Heart right ventricle (tissue), 16 donors: ENCODE measurements at regions not wholly inside any gene's neighbourhood (a gene's known extent, or its start where the extent isn't known, plus 50 kb on each side); places are given as distances from the start of the nearest gene placed in this dataset.

Experiments used
- ATAC-seq, 8 donors: fragments of 200-7000 bp; cut with Tn5 transposase; one replicate each; pipeline ENCODE4 v1.9.1; 2020; ENCODE audit warnings: mild to moderate bottlenecking in 8 of 8, moderate library complexity in 8 of 8, moderate number of reproducible peaks in 1 of 8
- DNase-seq, 2 donors: peaks; one replicate each; pipeline ENCODE4 v3.0.0-alpha.2; 2020
- H3K27ac ChIP-seq, 10 donors: fragments of 200-600 bp; sonication (generic) in 2 of 10; one replicate each; pipeline versions ENCODE4 v1.5.0 to v1.8.0; 2020 to 2022; ENCODE audit warnings: mild to moderate bottlenecking in 3 of 10
- H3K27me3 ChIP-seq, 7 donors: fragments of 200-600 bp; one replicate each; pipeline ENCODE4 v1.8.0; 2021 to 2022; ENCODE audit warnings: mild to moderate bottlenecking in 2 of 7
- H3K36me3 ChIP-seq, 9 donors: fragments of 200-600 bp; sonication (generic) in 1 of 9; one replicate each; pipeline versions ENCODE4 v1.5.0 to v1.8.0; 2020 to 2022; ENCODE audit warnings: mild to moderate bottlenecking in 2 of 9
- H3K4me1 ChIP-seq, 9 donors: fragments of 200-600 bp; sonication (generic) in 1 of 9; one replicate each; pipeline versions ENCODE4 v1.5.0 to v1.8.0; 2020 to 2022; ENCODE audit warnings: mild to moderate bottlenecking in 4 of 9
- H3K4me3 ChIP-seq, 10 donors: fragments of 200-600 bp; sonication (generic) in 2 of 10; one replicate each; pipeline versions ENCODE4 v1.5.0 to v1.8.0; 2020 to 2022; ENCODE audit warnings: mild to moderate bottlenecking in 7 of 10, moderate library complexity in 2 of 10
- H3K9me3 ChIP-seq, 11 donors: fragments of 200-600 bp in 10 of 11; sonication (generic) in 2 of 11; one replicate each; pipeline versions ENCODE4 v1.5.0 to v1.8.0; 2013 to 2022; ENCODE audit warnings: mild to moderate bottlenecking in 2 of 11, control low read depth in 1 of 11, moderate library complexity in 1 of 11
- CTCF ChIP-seq, 9 donors: fragments of 200-600 bp; sonication (generic) in 2 of 9; IDR thresholded peaks; one replicate each; pipeline versions ENCODE4 v1.5.0 to v1.8.0; 2021 to 2022; ENCODE audit warnings: antibody characterized with exemption in 9 of 9, mild to moderate bottlenecking in 5 of 9, moderate library complexity in 1 of 9
- WGBS, 2 donors: extraction: QIAGEN DNeasy Blood & Tissue Kit; methylation state at CpG; one replicate each; pipeline ENCODE4 v1.1.7; 2013; ENCODE audit warnings: inconsistent platforms in 1 of 2; 5-methylcytosine and 5-hydroxymethylcytosine counted together
- intact Hi-C, 10 donors: fragments of 100-400 bp; cut with DNase I; formaldehyde crosslinking; loops; one replicate each; pipeline versions ENCODE4 v1.11.1 to v1.14.2; 2022
- donor health status: Arrhythmogenic right ventricular cardiomyopathy.
- donor health status: ischemic (EF 13 %, LVEDD 7.1; RV severe dilation, severe dysfunction).
- donor health status: healthy with polysubstance abuse.
- donor health status: DM: no; HTN: yes; CAD: no.
- donor health status: DM: no; HTN: no; CAD: no.
- donor health status: ischemic (EF 25% LVEDD 6.9; RV normal size, moderate dysfunction).
- donor health status: ischemic (EF 25% LVEDD 5.7; RV mildly dilated, moderate dysfunction).
- donor health status: healthy.
- donor health status: DM: yes; HTN: yes; CAD: no.
- donor health status: Ischemic cardiomyopathy.
- donor health status: ischemic (EF 35%, LVEDD 5.7; RV mildly dilated, moderate dysfunction).
- donor health status: nonischemic (EF 11% LVEDD 7.7; RV severe dilation, severe dysfunction).
- donor health status: DM: yes; HTN: yes; CAD: no.
- donor health status: PGD.
- donor health status: ischemic (EF 29% LVEDD 5.4; RV normal size, mild dysfunction).
- donor health status: nonischemic (EF 23%, LVEDD 6.1; RV moderate dilation, normal function).

GRCh38 chr21:38605236-38605635, 107.0 kb upstream of the ERG start:
- H3K9me3 ChIP-seq: peaks cover 0 to 18% (median 0%) of the 10 kb centered on the region in 11 donors
- DNase-seq: no peak
- H3K4me3 ChIP-seq: no peak overlapping the region
- intact Hi-C loops: no loop called here
- peaks cover 0 to 10% (median 0%) of the 10 kb centered on the region in 7 donors for H3K27me3 ChIP-seq
- H3K36me3 ChIP-seq: no peaks in the 10 kb centered on the region
- H3K27ac ChIP-seq: no peak overlapping the region
- no peak for ATAC-seq
- no peaks in the 10 kb centered on the region for H3K4me1 ChIP-seq
- 80 to 92% methylated on average over 3 of the region's 3 CpGs for WGBS, 2 donors
- no peak for TF ChIP-seq CTCF (IDR thresholded peaks at IDR 0.05)

- no peak for DNase-seq
- no peak for TF ChIP-seq CTCF (IDR thresholded peaks at IDR 0.05)
- Histone ChIP-seq H3K9me3 (peaks cover 0 to 18% (median 0%) of the 10 kb centered on the region in 11 donors), H3K27me3 (peaks cover 0 to 10% (median 0%) of the 10 kb centered on the region in 7 donors), H3K27ac (no peak overlapping the region), H3K4me1 (no peaks in the 10 kb centered on the region), H3K36me3 (no peaks in the 10 kb centered on the region), H3K4me3 (no peak overlapping the region)
- no peak for ATAC-seq
- intact Hi-C loops: no loop called here
- 80 to 87% methylated on average over 4 of the region's 4 CpGs for WGBS, 2 donors
Measured at GRCh38 chr21:38609580-38609979, 111.3 kb upstream of the ERG start.

- no peaks in the 10 kb centered on the region for H3K4me1 ChIP-seq
- no peak overlapping the region for H3K4me3 ChIP-seq
- no peak for ATAC-seq
- no peak for DNase-seq
- peaks cover 0 to 12% (median 0%) of the 10 kb centered on the region in 7 donors for H3K27me3 ChIP-seq
- intact Hi-C loops: no loop called here
- H3K27ac ChIP-seq: no peak overlapping the region
- H3K9me3 ChIP-seq: peaks cover 0 to 18% (median 0%) of the 10 kb centered on the region in 11 donors
- TF ChIP-seq CTCF (IDR thresholded peaks at IDR 0.05): no peak
- no peaks in the 10 kb centered on the region for H3K36me3 ChIP-seq
- WGBS, 2 donors: 82 to 89% methylated on average over 9 of the region's 9 CpGs
Measured at GRCh38 chr21:38610623-38611251, 112.5 kb upstream of the ERG start.

- DNase-seq: no peak
- intact Hi-C loops: no loop called here
- Histone ChIP-seq H3K36me3 (no peaks in the 10 kb centered on the region), H3K4me1 (no peaks in the 10 kb centered on the region), H3K27me3 (peaks cover 0 to 12% (median 0%) of the 10 kb centered on the region in 7 donors), H3K9me3 (peaks cover 0 to 18% (median 0%) of the 10 kb centered on the region in 11 donors), H3K27ac (no peak overlapping the region), H3K4me3 (no peak overlapping the region)
- WGBS, 2 donors: 67 to 79% methylated on average over 8 of the region's 8 CpGs
- ATAC-seq: no peak
- no peak for TF ChIP-seq CTCF (IDR thresholded peaks at IDR 0.05)
Measured at GRCh38 chr21:38611277-38611676, 113.0 kb upstream of the ERG start.
